ENCODE measurements at regions not wholly inside any gene's neighbourhood (a gene's known extent, or its start where the extent isn't known, plus 50 kb on each side); places are given as distances from the start of the nearest gene placed in this dataset.

DNA sequence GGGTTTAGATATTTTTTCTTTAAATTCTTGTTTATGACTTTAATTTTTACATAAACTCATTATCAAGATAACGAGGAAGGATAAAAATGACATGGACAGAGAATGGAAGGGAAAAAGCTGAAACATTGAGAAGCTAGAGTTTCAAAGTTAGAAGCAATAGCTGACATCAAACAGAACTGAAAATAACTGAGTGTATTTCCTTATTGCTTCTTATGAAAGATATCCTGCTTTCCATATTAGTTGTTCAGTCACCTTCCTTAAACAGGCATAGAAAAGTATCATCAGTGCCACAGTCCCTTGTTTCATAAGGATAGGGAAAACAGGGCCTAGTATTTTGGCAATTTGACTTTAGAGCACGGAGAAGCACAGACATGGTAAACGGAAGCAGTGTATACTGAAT, 460.5 kb upstream of the GHITM start:
- FAIRE-seq: no peak
- no TSS peak for BruUV-seq (replicated peaks)
- Histone ChIP-seq H3K9me3 (replicated peaks; ENCODE audit: control insufficient read depth, insufficient read depth, low read length) (no peaks in the 10 kb centered on the region), H4K20me1 (replicated peaks; ENCODE audit: control insufficient read depth, extremely low read depth, insufficient read depth, low read length) (no peaks in the 10 kb centered on the region), H3K9me1 (replicated peaks; ENCODE audit: control insufficient read depth, extremely low read depth, insufficient read depth, low read length) (no peaks in the 10 kb centered on the region), H3K27me3 (ENCODE audit: control insufficient read depth in 2 of 2, insufficient read depth in 2 of 2, low read length in 2 of 2) (no peaks in the 10 kb centered on the region), H3K36me3 (ENCODE audit: control insufficient read depth in 2 of 2, extremely low read depth in 1 of 2, insufficient read depth in 2 of 2, low read length in 2 of 2) (no peaks in the 10 kb centered on the region), H3K27ac (ENCODE audit: insufficient read depth, low read depth, low read length) (no peak overlapping the region), H3K79me2 (ENCODE audit: control insufficient read depth, insufficient read depth, low read length) (no peaks in the 10 kb centered on the region), H2AFZ (ENCODE audit: low read depth, low read length) (no peak overlapping the region), H3K9ac (replicated peaks; ENCODE audit: extremely low read depth, insufficient read depth, low read length) (no peak overlapping the region), H3K4me1 (ENCODE audit: control insufficient read depth, extremely low read depth, insufficient read depth, low read length) (no peaks in the 10 kb centered on the region), H3K4me3 (replicated peaks in 1 of 3; ENCODE audit: insufficient read depth in 1 of 3, low read depth in 1 of 3, low read length in 3 of 3) (no peak overlapping the region), H3K4me2 (ENCODE audit: insufficient read depth, low read length) (no peak overlapping the region)
- TF ChIP-seq, protein P1, sequence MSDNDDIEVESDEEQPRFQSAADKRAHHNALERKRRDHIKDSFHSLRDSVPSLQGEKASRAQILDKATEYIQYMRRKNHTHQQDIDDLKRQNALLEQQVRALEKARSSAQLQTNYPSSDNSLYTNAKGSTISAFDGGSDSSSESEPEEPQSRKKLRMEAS (IDR thresholded peaks at IDR 0.05; ENCODE audit: insufficient read depth, insufficient read length): no peak
- TF ChIP-seq JUN (IDR thresholded peaks at IDR 0.05; ENCODE audit: borderline replicate concordance, insufficient read depth, insufficient read length, low read depth) (no peak), EZH2 (IDR thresholded peaks at IDR 0.05; ENCODE audit: borderline replicate concordance, low read depth, low read length, severe bottlenecking) (no peak), FOS (IDR thresholded peaks at IDR 0.05; ENCODE audit: borderline replicate concordance, insufficient read depth, low read length) (no peak), POLR2A (IDR thresholded peaks at IDR 0.05; ENCODE audit: low read depth, low read length) (no peak), POLR2AphosphoS5 (IDR thresholded peaks at IDR 0.05; ENCODE audit: insufficient read depth, low read depth, low read length) (no peak), GATA2 (IDR thresholded peaks at IDR 0.05; ENCODE audit: insufficient read depth, insufficient read length, low read depth, low read length) (no peak), MYC (IDR thresholded peaks at IDR 0.05; ENCODE audit: low read depth, low read length) (no peak)
- TF ChIP-seq, protein P2, sequence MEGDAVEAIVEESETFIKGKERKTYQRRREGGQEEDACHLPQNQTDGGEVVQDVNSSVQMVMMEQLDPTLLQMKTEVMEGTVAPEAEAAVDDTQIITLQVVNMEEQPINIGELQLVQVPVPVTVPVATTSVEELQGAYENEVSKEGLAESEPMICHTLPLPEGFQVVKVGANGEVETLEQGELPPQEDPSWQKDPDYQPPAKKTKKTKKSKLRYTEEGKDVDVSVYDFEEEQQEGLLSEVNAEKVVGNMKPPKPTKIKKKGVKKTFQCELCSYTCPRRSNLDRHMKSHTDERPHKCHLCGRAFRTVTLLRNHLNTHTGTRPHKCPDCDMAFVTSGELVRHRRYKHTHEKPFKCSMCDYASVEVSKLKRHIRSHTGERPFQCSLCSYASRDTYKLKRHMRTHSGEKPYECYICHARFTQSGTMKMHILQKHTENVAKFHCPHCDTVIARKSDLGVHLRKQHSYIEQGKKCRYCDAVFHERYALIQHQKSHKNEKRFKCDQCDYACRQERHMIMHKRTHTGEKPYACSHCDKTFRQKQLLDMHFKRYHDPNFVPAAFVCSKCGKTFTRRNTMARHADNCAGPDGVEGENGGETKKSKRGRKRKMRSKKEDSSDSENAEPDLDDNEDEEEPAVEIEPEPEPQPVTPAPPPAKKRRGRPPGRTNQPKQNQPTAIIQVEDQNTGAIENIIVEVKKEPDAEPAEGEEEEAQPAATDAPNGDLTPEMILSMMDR (IDR thresholded peaks at IDR 0.05; ENCODE audit: extremely low read depth in 1 of 2, insufficient read depth in 1 of 2, low read depth in 1 of 2, low read length in 2 of 2): no peak
- POLR2A ChIA-PET: no interaction called here
- CTCF ChIA-PET: no interaction called here
- dilution Hi-C loops (cut with MboI; ENCODE audit: extremely low pct_ligation_motif_present, low sequenced_read_pairs) (no loop called here), intact Hi-C loops (cut with micrococcal nuclease) (no loop called here)
- no peak for DNase-seq (ENCODE audit: low read depth, low spot score)

Data from endothelial cell of umbilical vein (primary cell).